GM12878 (cell line): ENCODE measurements at regions not wholly inside any gene's neighbourhood (a gene's known extent, or its start where the extent isn't known, plus 50 kb on each side); places are given as distances from the start of the nearest gene placed in this dataset.

Source experiments
- ATAC-seq: fragments of 200-7000 bp; cut with Tn5 transposase; 3 replicates; pipeline ENCODE4 v1.9.1; 2020; ENCODE audit warnings: mild to moderate bottlenecking, moderate library complexity
- BruUV-seq: library from RNA; stranded (reverse); fragments of 400-500 nt; replicated peaks from 2 replicates; lab custom pipeline; 2021; lab: Mats Ljungman, UMichigan
- CTCF ChIA-PET: fragments of 300-600 bp; sonication (Branson Sonifier 250); formaldehyde crosslinking; extraction: SDS; loops from one replicate; lab custom pipeline; 2021; ENCODE audit warnings: inconsistent platforms; lab: Yijun Ruan, JAX
- POLR2A ChIA-PET: fragments of 350-600 bp; formaldehyde crosslinking; extraction: SDS; loops from one replicate; lab custom pipeline; 2021; ENCODE audit warnings: inconsistent platforms; lab: Charles Lee
- RAD21 ChIA-PET: fragments of 300-600 bp; sonication (Branson Sonifier 250); formaldehyde crosslinking; loops from one replicate; lab custom pipeline; 2023; ENCODE audit warnings: antibody characterized with exemption; ENCODE audit not compliant: unreplicated experiment; lab: Charles Lee
- SMC1A ChIA-PET: fragments of 300-600 bp; sonication (Branson Sonifier 250); formaldehyde crosslinking; loops from one replicate; lab custom pipeline; 2023; ENCODE audit not compliant: unreplicated experiment, uncharacterized antibody; lab: Charles Lee
- DNase-seq: peaks from one replicate; pipeline ENCODE4 v3.0.0-alpha.2; 2011; ENCODE audit warnings: low read depth, low spot score
- FAIRE-seq: peaks from 3 replicates; lab custom pipeline; 2011; peaks lifted over from hg19 to GRCh38; lab: Jason Lieb, UNC
- H2AFZ ChIP-seq: 2 replicates; pipeline ENCODE4 v1.6.0; 2011; ENCODE audit warnings: low read depth, low read length, control low read depth; ENCODE audit not compliant: control insufficient read depth
- H3K27ac ChIP-seq: 2 replicates; pipeline ENCODE4 v1.5.1; 2011; ENCODE audit warnings: control low read depth; ENCODE audit not compliant: control insufficient read depth, insufficient read depth
- H3K27me3 ChIP-seq, 2 experiments: replicated peaks in 1 of 2; 2 replicates each; pipeline versions ENCODE4 v1.6.0 to v1.6.1; 2011; ENCODE audit warnings: low read length in 1 of 2; ENCODE audit not compliant: control insufficient read depth in 2 of 2, insufficient read depth in 2 of 2
- H3K36me3 ChIP-seq, 2 experiments: 2 replicates each; pipeline ENCODE4 v1.5.1; 2011; ENCODE audit warnings: low read length in 1 of 2; ENCODE audit not compliant: control insufficient read depth in 2 of 2, insufficient read depth in 2 of 2
- H3K4me1 ChIP-seq: 2 replicates; pipeline ENCODE4 v1.6.1; 2011; ENCODE audit warnings: mild to moderate bottlenecking, low read length, moderate library complexity, mixed read lengths; ENCODE audit not compliant: control insufficient read depth, insufficient read depth
- H3K4me2 ChIP-seq: 2 replicates; pipeline ENCODE4 v1.6.0; 2011; ENCODE audit warnings: control low read depth; ENCODE audit not compliant: control insufficient read depth, insufficient read depth
- H3K4me3 ChIP-seq: fragments of 200-600 bp; sonication (generic); 2 replicates; pipeline ENCODE4 v1.5.1; 2016
- H3K79me2 ChIP-seq: 2 replicates; pipeline ENCODE4 v1.6.0; 2011; ENCODE audit warnings: low read length; ENCODE audit not compliant: control insufficient read depth, insufficient read depth
- H3K9ac ChIP-seq: 2 replicates; pipeline ENCODE4 v1.8.0; 2011; ENCODE audit warnings: low read length, control low read depth, mixed read lengths; ENCODE audit not compliant: control insufficient read depth, insufficient read depth
- H3K9me3 ChIP-seq: replicated peaks from 3 replicates; pipeline ENCODE4 v1.5.1; 2011; ENCODE audit warnings: mild to moderate bottlenecking, low read length; ENCODE audit not compliant: control insufficient read depth, insufficient read depth
- H4K20me1 ChIP-seq: 2 replicates; pipeline ENCODE4 v1.6.0; 2011; ENCODE audit not compliant: control insufficient read depth, insufficient read depth
- BACH1 ChIP-seq: fragments of 450-650 bp; IDR thresholded peaks from 2 replicates; pipeline ENCODE4 v1.6.1; 2017; ENCODE audit warnings: mild to moderate bottlenecking, borderline replicate concordance
- HDGF ChIP-seq: fragments of 450-650 bp; IDR thresholded peaks from 2 replicates; pipeline ENCODE4 v1.6.1; 2016; ENCODE audit warnings: antibody characterized with exemption
- IRF4 ChIP-seq: IDR thresholded peaks from 2 replicates; pipeline ENCODE4 v1.6.1; 2011; ENCODE audit warnings: low read depth, low read length
- PAX8 ChIP-seq: fragments of 450-650 bp; IDR thresholded peaks from 2 replicates; pipeline ENCODE4 v1.6.1; 2017; ENCODE audit warnings: mild to moderate bottlenecking, moderate library complexity
- SMC3 ChIP-seq: IDR thresholded peaks from 2 replicates; pipeline ENCODE4 v1.6.1; 2011; ENCODE audit warnings: low read length, improper control_type of control experiment, borderline replicate concordance
- WGBS: methylation state at CpG from one replicate; pipeline ENCODE4 v1.1.6; 2016; ENCODE audit warnings: low lambda C conversion rate; ENCODE audit not compliant: insufficient replicate concordance, insufficient coverage; ENCODE audit errors: missing lambda C conversion rate; 5-methylcytosine and 5-hydroxymethylcytosine counted together
- in situ Hi-C: fragments of 300-500 bp; cut with MboI; formaldehyde crosslinking; loops from 9 replicates; pipeline ENCODE4 v1.14.3; 2018; ENCODE audit warnings: mixed read lengths
- intact Hi-C: fragments of 100-400 bp; cut with micrococcal nuclease; formaldehyde crosslinking; loops from one replicate; pipeline ENCODE4 v1.14.2; 2022; ENCODE audit not compliant: unreplicated experiment
- TF ChIP-seq, protein P1 (sequence below): fragments of 450-650 bp; IDR thresholded peaks from 2 replicates; pipeline ENCODE4 v1.6.1; 2017; ENCODE audit warnings: borderline replicate concordance
- TF ChIP-seq, protein P2 (sequence below): fragments of 450-650 bp; IDR thresholded peaks from 2 replicates; pipeline ENCODE4 v1.6.1; 2017; ENCODE audit warnings: antibody characterized with exemption, mild to moderate bottlenecking, moderate library complexity
- TF ChIP-seq, protein P3 (sequence below): IDR thresholded peaks from 2 replicates; pipeline ENCODE4 v1.6.1; 2012; ENCODE audit warnings: mild to moderate bottlenecking, low read depth, low read length

DNA sequence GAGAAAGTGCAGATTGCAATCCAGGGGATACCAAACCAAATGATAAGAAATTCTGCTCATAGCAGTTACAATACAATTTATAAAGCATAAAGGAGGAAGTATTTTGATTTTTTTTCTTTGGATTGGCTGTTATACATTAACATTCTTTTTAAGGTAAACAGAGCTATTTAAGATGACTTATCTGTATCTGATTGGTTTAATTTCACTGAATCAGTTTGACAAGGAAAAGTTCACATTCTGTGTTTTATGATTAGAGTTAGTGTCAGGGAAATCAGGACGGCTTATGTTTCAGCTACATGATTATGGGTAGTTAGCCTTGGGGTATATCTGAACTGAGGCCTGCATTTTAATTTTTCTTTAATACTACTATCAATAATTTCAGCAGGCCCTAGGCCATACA, 360.9 kb downstream of the ARL6IP6 start:
- DNase-seq (no peak), ATAC-seq (no peak), FAIRE-seq (no peak)
- Histone ChIP-seq H3K27ac (no peak overlapping the region), H3K36me3 (no peaks in the 10 kb centered on the region), H3K4me1 (no peaks in the 10 kb centered on the region), H3K79me2 (no peaks in the 10 kb centered on the region), H2AFZ (no peak overlapping the region), H3K27me3 (no peaks in the 10 kb centered on the region), H3K9me3 (no peaks in the 10 kb centered on the region), H3K9ac (no peak overlapping the region), H3K4me2 (no peak overlapping the region), H3K4me3 (no peak overlapping the region), H4K20me1 (no peaks in the 10 kb centered on the region)
- no peak for TF ChIP-seq HDGF
- no TSS peak for BruUV-seq
- 86% methylated on average over 1 of the region's 1 CpG for WGBS
- ChIA-PET RAD21 (no interaction called here), SMC1A (no interaction called here), CTCF (interaction anchor here (1.0 kb wide), 1 partner anchor 218 kb away, joined by 3 read pairs; no protein-coding TSS in a partner anchor), POLR2A (no interaction called here)
- intact Hi-C loops (no loop called here), in situ Hi-C loops (no loop called here)

DNA sequence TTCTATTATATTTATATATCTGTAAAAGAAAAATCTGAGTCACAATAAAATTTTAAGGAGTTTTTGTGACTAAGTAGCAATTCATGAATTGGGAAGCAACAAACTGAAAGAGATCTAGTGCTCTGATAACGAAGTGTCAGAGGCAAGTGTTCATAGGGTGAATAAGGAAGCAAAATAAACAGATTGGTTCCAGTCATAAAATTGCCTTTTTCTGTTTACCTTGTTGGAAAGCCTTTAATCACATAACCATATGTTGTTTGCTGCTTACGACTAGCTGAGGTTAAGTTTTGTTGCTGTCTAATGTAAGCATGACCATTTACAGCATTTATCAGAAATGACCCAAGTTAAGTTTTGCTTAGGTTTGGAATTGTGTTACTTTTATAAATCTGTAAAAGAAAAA, 358.9 kb downstream of the ARL6IP6 start:
- Histone ChIP-seq H4K20me1 (no peaks in the 10 kb centered on the region), H3K79me2 (no peaks in the 10 kb centered on the region), H3K36me3 (no peaks in the 10 kb centered on the region), H3K4me1 (no peaks in the 10 kb centered on the region), H3K27ac (no peak overlapping the region), H3K27me3 (no peaks in the 10 kb centered on the region), H3K4me3 (no peak overlapping the region), H3K9ac (no peak overlapping the region), H3K4me2 (no peak overlapping the region), H3K9me3 (no peaks in the 10 kb centered on the region), H2AFZ (no peak overlapping the region)
- RAD21 ChIA-PET, result no interaction called here
- POLR2A ChIA-PET, result no interaction called here
- FAIRE-seq (no peak), ATAC-seq (no peak), DNase-seq (no peak)
- TF ChIP-seq BACH1 (no peak), PAX8 (no peak), SMC3 (no peak), IRF4 (no peak)
- TF ChIP-seq, protein P1, sequence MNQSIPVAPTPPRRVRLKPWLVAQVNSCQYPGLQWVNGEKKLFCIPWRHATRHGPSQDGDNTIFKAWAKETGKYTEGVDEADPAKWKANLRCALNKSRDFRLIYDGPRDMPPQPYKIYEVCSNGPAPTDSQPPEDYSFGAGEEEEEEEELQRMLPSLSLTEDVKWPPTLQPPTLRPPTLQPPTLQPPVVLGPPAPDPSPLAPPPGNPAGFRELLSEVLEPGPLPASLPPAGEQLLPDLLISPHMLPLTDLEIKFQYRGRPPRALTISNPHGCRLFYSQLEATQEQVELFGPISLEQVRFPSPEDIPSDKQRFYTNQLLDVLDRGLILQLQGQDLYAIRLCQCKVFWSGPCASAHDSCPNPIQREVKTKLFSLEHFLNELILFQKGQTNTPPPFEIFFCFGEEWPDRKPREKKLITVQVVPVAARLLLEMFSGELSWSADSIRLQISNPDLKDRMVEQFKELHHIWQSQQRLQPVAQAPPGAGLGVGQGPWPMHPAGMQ, result no peak
- TF ChIP-seq, protein P2, sequence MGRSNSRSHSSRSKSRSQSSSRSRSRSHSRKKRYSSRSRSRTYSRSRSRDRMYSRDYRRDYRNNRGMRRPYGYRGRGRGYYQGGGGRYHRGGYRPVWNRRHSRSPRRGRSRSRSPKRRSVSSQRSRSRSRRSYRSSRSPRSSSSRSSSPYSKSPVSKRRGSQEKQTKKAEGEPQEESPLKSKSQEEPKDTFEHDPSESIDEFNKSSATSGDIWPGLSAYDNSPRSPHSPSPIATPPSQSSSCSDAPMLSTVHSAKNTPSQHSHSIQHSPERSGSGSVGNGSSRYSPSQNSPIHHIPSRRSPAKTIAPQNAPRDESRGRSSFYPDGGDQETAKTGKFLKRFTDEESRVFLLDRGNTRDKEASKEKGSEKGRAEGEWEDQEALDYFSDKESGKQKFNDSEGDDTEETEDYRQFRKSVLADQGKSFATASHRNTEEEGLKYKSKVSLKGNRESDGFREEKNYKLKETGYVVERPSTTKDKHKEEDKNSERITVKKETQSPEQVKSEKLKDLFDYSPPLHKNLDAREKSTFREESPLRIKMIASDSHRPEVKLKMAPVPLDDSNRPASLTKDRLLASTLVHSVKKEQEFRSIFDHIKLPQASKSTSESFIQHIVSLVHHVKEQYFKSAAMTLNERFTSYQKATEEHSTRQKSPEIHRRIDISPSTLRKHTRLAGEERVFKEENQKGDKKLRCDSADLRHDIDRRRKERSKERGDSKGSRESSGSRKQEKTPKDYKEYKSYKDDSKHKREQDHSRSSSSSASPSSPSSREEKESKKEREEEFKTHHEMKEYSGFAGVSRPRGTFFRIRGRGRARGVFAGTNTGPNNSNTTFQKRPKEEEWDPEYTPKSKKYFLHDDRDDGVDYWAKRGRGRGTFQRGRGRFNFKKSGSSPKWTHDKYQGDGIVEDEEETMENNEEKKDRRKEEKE, result no peak
- TF ChIP-seq, protein P3, sequence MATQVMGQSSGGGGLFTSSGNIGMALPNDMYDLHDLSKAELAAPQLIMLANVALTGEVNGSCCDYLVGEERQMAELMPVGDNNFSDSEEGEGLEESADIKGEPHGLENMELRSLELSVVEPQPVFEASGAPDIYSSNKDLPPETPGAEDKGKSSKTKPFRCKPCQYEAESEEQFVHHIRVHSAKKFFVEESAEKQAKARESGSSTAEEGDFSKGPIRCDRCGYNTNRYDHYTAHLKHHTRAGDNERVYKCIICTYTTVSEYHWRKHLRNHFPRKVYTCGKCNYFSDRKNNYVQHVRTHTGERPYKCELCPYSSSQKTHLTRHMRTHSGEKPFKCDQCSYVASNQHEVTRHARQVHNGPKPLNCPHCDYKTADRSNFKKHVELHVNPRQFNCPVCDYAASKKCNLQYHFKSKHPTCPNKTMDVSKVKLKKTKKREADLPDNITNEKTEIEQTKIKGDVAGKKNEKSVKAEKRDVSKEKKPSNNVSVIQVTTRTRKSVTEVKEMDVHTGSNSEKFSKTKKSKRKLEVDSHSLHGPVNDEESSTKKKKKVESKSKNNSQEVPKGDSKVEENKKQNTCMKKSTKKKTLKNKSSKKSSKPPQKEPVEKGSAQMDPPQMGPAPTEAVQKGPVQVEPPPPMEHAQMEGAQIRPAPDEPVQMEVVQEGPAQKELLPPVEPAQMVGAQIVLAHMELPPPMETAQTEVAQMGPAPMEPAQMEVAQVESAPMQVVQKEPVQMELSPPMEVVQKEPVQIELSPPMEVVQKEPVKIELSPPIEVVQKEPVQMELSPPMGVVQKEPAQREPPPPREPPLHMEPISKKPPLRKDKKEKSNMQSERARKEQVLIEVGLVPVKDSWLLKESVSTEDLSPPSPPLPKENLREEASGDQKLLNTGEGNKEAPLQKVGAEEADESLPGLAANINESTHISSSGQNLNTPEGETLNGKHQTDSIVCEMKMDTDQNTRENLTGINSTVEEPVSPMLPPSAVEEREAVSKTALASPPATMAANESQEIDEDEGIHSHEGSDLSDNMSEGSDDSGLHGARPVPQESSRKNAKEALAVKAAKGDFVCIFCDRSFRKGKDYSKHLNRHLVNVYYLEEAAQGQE, result no peak
- in situ Hi-C loops, result no loop called here
- WGBS, result 2% methylated on average over 2 of the region's 2 CpGs
- intact Hi-C loops, result no loop called here
- SMC1A ChIA-PET, result no interaction called here
- CTCF ChIA-PET, result interaction anchor here (0.7 kb wide), 1 partner anchor 1498 kb away, joined by 3 read pairs; no protein-coding TSS in a partner anchor
- BruUV-seq, result no TSS peak
